Vagina (tissue), 2 donors: ENCODE measurements at regions not wholly inside any gene's neighbourhood (a gene's known extent, or its start where the extent isn't known, plus 50 kb on each side); places are given as distances from the start of the nearest gene placed in this dataset.

Experiments
- DNase-seq, 2 donors: peaks; one replicate each; pipeline ENCODE4 v3.0.0-alpha.2; 2017; ENCODE audit errors: extremely low spot score in 2 of 2
- H3K27ac ChIP-seq: fragments of 200-600 bp; sonication (generic); one replicate; pipeline ENCODE4 v1.5.1; 2019
- H3K27me3 ChIP-seq: fragments of 200-600 bp; sonication (generic); one replicate; pipeline ENCODE4 v1.5.1; 2019
- H3K36me3 ChIP-seq, 2 donors: fragments of 200-600 bp; sonication (generic); one replicate each; pipeline ENCODE4 v1.5.1; 2017 to 2019
- H3K4me1 ChIP-seq: fragments of 200-600 bp; sonication (generic); one replicate; pipeline ENCODE4 v1.5.1; 2019
- H3K4me3 ChIP-seq, 2 donors: fragments of 200-600 bp; sonication (generic); 1 replicate in 1 of 2; 2 replicates in 1 of 2; pipeline ENCODE4 v1.5.1; 2016 to 2019
- H3K9me3 ChIP-seq: fragments of 200-600 bp; sonication (generic); one replicate; pipeline ENCODE4 v1.5.1; 2019
- CTCF ChIP-seq, 3 experiments: fragments of 450-650 bp in 2 of 3; fragments of 200-600 bp in 1 of 3; sonication (generic) in 1 of 3; IDR thresholded peaks; one replicate each; pipeline ENCODE4 v1.5.1; 2017 to 2019; ENCODE audit warnings: antibody characterized with exemption in 3 of 3, mild to moderate bottlenecking in 2 of 3, moderate library complexity in 2 of 3
- POLR2A ChIP-seq, 2 donors: fragments of 450-650 bp; IDR thresholded peaks; one replicate each; pipeline ENCODE4 v1.6.1; 2017; ENCODE audit warnings: antibody characterized with exemption in 2 of 2, mild to moderate bottlenecking in 2 of 2, moderate library complexity in 2 of 2
- POLR2AphosphoS5 ChIP-seq, 2 donors: sonication (generic); formaldehyde crosslinking; IDR thresholded peaks; one replicate each; pipeline ENCODE4 v1.9.0; 2017; ENCODE audit warnings: antibody characterized with exemption in 2 of 2, mild to moderate bottlenecking in 2 of 2, low read depth in 1 of 2; ENCODE audit not compliant: insufficient read depth in 1 of 2
- intact Hi-C: fragments of 100-400 bp; cut with DNase I; formaldehyde crosslinking; loops from one replicate; pipeline ENCODE4 v1.15.1; 2023

GRCh38 chr18:24817150-24817549, 356.7 kb downstream of the HRH4 start:
- TF ChIP-seq POLR2AphosphoS5 (IDR thresholded peaks at IDR 0.05; ENCODE audit: insufficient read depth in 1 of 2, low read depth in 1 of 2) (no peak), CTCF (IDR thresholded peaks at IDR 0.05) (no peak), POLR2A (IDR thresholded peaks at IDR 0.05) (no peak)
- Histone ChIP-seq H3K4me1 (peaks cover 6% of the 10 kb centered on the region), H3K36me3 (no peaks in the 10 kb centered on the region), H3K4me3 (no peak overlapping the region), H3K9me3 (no peaks in the 10 kb centered on the region), H3K27ac (no peak overlapping the region), H3K27me3 (no peaks in the 10 kb centered on the region)
- no peak for DNase-seq
- intact Hi-C loops, result no loop called here

- intact Hi-C loops, result no loop called here
These were observed 357.3 kb downstream of the HRH4 start for GRCh38 chr18:24817587-24818371.

GRCh38 chr18:24818441-24818840, 358.0 kb downstream of the HRH4 start:
- intact Hi-C loops, result no loop called here
- Histone ChIP-seq H3K27ac (no peak overlapping the region), H3K27me3 (no peaks in the 10 kb centered on the region), H3K4me1 (no peaks in the 10 kb centered on the region), H3K4me3 (no peak overlapping the region), H3K36me3 (no peaks in the 10 kb centered on the region), H3K9me3 (no peaks in the 10 kb centered on the region)
- no peak for TF ChIP-seq POLR2A (IDR thresholded peaks at IDR 0.05)
- no peak for TF ChIP-seq POLR2AphosphoS5 (IDR thresholded peaks at IDR 0.05; ENCODE audit: insufficient read depth in 1 of 2, low read depth in 1 of 2)
- TF ChIP-seq CTCF (IDR thresholded peaks at IDR 0.05), result no peak
- no peak for DNase-seq

More at GRCh38 chr18:24817587-24818371, 357.3 kb downstream of the HRH4 start:
- DNase-seq, result no peak
- no peaks in the 10 kb centered on the region for H3K4me1 ChIP-seq
- no peaks in the 10 kb centered on the region for H3K9me3 ChIP-seq
- TF ChIP-seq POLR2AphosphoS5 (IDR thresholded peaks at IDR 0.05; ENCODE audit: insufficient read depth in 1 of 2, low read depth in 1 of 2) (no peak), CTCF (IDR thresholded peaks at IDR 0.05) (no peak), POLR2A (IDR thresholded peaks at IDR 0.05) (no peak)
- H3K27ac ChIP-seq, result no peak overlapping the region
- H3K27me3 ChIP-seq, result no peaks in the 10 kb centered on the region
- no peak overlapping the region for H3K4me3 ChIP-seq
- H3K36me3 ChIP-seq, result no peaks in the 10 kb centered on the region

- no peaks in the 10 kb centered on the region for H3K4me1 ChIP-seq
- no peaks in the 10 kb centered on the region for H3K36me3 ChIP-seq
- intact Hi-C loops, result no loop called here
- no peak for DNase-seq
- no peaks in the 10 kb centered on the region for H3K27me3 ChIP-seq
- no peak overlapping the region for H3K4me3 ChIP-seq
- H3K9me3 ChIP-seq, result no peaks in the 10 kb centered on the region
- no peak overlapping the region for H3K27ac ChIP-seq
- no peak for TF ChIP-seq POLR2A (IDR thresholded peaks at IDR 0.05)
These were observed 358.9 kb downstream of the HRH4 start for GRCh38 chr18:24819141-24819890.

- Histone ChIP-seq H3K27me3 (no peaks in the 10 kb centered on the region), H3K4me3 (no peak overlapping the region), H3K9me3 (no peaks in the 10 kb centered on the region), H3K27ac (no peak overlapping the region), H3K36me3 (no peaks in the 10 kb centered on the region), H3K4me1 (no peaks in the 10 kb centered on the region)
- no peak for DNase-seq
- TF ChIP-seq POLR2AphosphoS5 (IDR thresholded peaks at IDR 0.05; ENCODE audit: insufficient read depth in 1 of 2, low read depth in 1 of 2) (no peak), CTCF (IDR thresholded peaks at IDR 0.05) (no peak), POLR2A (IDR thresholded peaks at IDR 0.05) (no peak)
- intact Hi-C loops, result no loop called here
These were observed 365.0 kb downstream of the HRH4 start for GRCh38 chr18:24825397-24825796.
